HL-60 (cell line): ENCODE measurements at regions not wholly inside any gene's neighbourhood (a gene's known extent, or its start where the extent isn't known, plus 50 kb on each side); places are given as distances from the start of the nearest gene placed in this dataset.

ENCODE experiments used
- DNase-seq, 2 experiments: peaks; one replicate each; pipeline ENCODE4 v3.0.0-alpha.2; 2010 to 2020; ENCODE audit warnings: low read depth in 1 of 2, low spot score in 1 of 2
- H3K27ac ChIP-seq: fragments of 250-450 bp; sonication (Bioruptor Pico); replicated peaks from 2 replicates; pipeline ENCODE4 v1.5.1; 2020; ENCODE audit warnings: mild to moderate bottlenecking, moderate library complexity
- H3K27me3 ChIP-seq: fragments of 250-450 bp; sonication (Bioruptor Pico); 2 replicates; pipeline ENCODE4 v1.5.1; 2021; ENCODE audit warnings: mild to moderate bottlenecking, moderate library complexity; ENCODE audit not compliant: insufficient read depth, poor library complexity, severe bottlenecking
- H3K4me3 ChIP-seq: replicated peaks from 2 replicates; pipeline ENCODE4 v1.5.1; 2011; ENCODE audit warnings: mild to moderate bottlenecking, control low read depth, low read length; ENCODE audit not compliant: insufficient read depth
- CTCF ChIP-seq: IDR thresholded peaks from one replicate; pipeline ENCODE4 v1.5.1; 2011; ENCODE audit warnings: low read length, control low read depth, inconsistent platforms; ENCODE audit not compliant: insufficient read depth
- GABPA ChIP-seq: IDR thresholded peaks from 2 replicates; pipeline ENCODE4 v1.6.1; 2012; ENCODE audit warnings: low read depth
- POLR2AphosphoS5 ChIP-seq: IDR thresholded peaks from 2 replicates; pipeline ENCODE4 v1.6.1; 2012; ENCODE audit warnings: low read depth
- REST ChIP-seq: IDR thresholded peaks from 2 replicates; pipeline ENCODE4 v1.6.1; 2012; ENCODE audit warnings: low read depth; ENCODE audit not compliant: insufficient replicate concordance
- SPI1 ChIP-seq: IDR thresholded peaks from 2 replicates; pipeline ENCODE4 v1.6.1; 2012; ENCODE audit warnings: low read depth, mild to moderate bottlenecking, borderline replicate concordance

- no peaks in the 10 kb centered on the region for H3K27me3 ChIP-seq
- no peak overlapping the region for H3K27ac ChIP-seq
- DNase-seq = no peak
- TF ChIP-seq GABPA (no peak), CTCF (no peak), SPI1 (no peak), REST (no peak), POLR2AphosphoS5 (no peak)
- H3K4me3 ChIP-seq = no peak overlapping the region
Measured at GRCh38 chr6:19087296-19087695, 700.1 kb downstream of the RNF144B start.

GRCh38 chr6:19087897-19088296 lies 700.7 kb downstream of the RNF144B start:
- Histone ChIP-seq H3K27me3 (no peaks in the 10 kb centered on the region), H3K27ac (no peak overlapping the region), H3K4me3 (no peak overlapping the region)
- DNase-seq = no peak
- TF ChIP-seq GABPA (no peak), POLR2AphosphoS5 (no peak), SPI1 (no peak)

- TF ChIP-seq SPI1 (no peak), POLR2AphosphoS5 (no peak), REST (no peak), CTCF (no peak), GABPA (no peak)
- Histone ChIP-seq H3K27me3 (no peaks in the 10 kb centered on the region), H3K4me3 (no peak overlapping the region), H3K27ac (no peak overlapping the region)
- DNase-seq = no peak
Measured at GRCh38 chr6:19100752-19101151, 713.6 kb downstream of the RNF144B start.

- Histone ChIP-seq H3K27ac (no peak overlapping the region), H3K27me3 (no peaks in the 10 kb centered on the region), H3K4me3 (no peak overlapping the region)
- DNase-seq = no peak
- TF ChIP-seq SPI1 (no peak), REST (no peak), CTCF (no peak), GABPA (no peak), POLR2AphosphoS5 (no peak)
Measured at GRCh38 chr6:19102936-19103335, 715.8 kb downstream of the RNF144B start.
